ENCODE measurements at regions not wholly inside any gene's neighbourhood (a gene's known extent, or its start where the extent isn't known, plus 50 kb on each side); places are given as distances from the start of the nearest gene placed in this dataset.

GRCh38 chr10:65172249-65172648 is 1651.0 kb downstream of the REEP3 start (continued):
- TF ChIP-seq ARID4A (CRISPR knock-in tag; IDR thresholded peaks at IDR 0.05; ENCODE audit: borderline replicate concordance) (no peak), CSRNP2 (CRISPR knock-in tag; conservative IDR thresholded peaks at IDR 0.05; ENCODE audit: low read depth) (no peak), ZNF12 (CRISPR knock-in tag; IDR thresholded peaks at IDR 0.05) (no peak), MAF1 (CRISPR knock-in tag; IDR thresholded peaks at IDR 0.05; ENCODE audit: borderline replicate concordance) (no peak), ARID5B (CRISPR knock-in tag; IDR thresholded peaks at IDR 0.05) (no peak), NFIB (CRISPR knock-in tag; IDR thresholded peaks at IDR 0.05; ENCODE audit: borderline replicate concordance) (no peak), ZXDC (CRISPR knock-in tag; IDR thresholded peaks at IDR 0.05) (no peak), GATA4 (IDR thresholded peaks at IDR 0.05; ENCODE audit: borderline replicate concordance, low read depth) (no peak), MLLT10 (CRISPR knock-in tag; IDR thresholded peaks at IDR 0.05) (no peak), MZF1 (CRISPR knock-in tag; IDR thresholded peaks at IDR 0.05; ENCODE audit: borderline replicate concordance) (no peak), ZNF224 (CRISPR knock-in tag; IDR thresholded peaks at IDR 0.05) (no peak), RAD21 (CRISPR knock-in tag; IDR thresholded peaks at IDR 0.05) (no peak), SAFB2 (CRISPR knock-in tag; IDR thresholded peaks at IDR 0.05; ENCODE audit: borderline replicate concordance, low read depth) (no peak)

Data from HepG2 (cell line).